K562 (cell line): ENCODE measurements at regions not wholly inside any gene's neighbourhood (a gene's known extent, or its start where the extent isn't known, plus 50 kb on each side); places are given as distances from the start of the nearest gene placed in this dataset.

ENCODE experiments used
- ATAC-seq: fragments of 200-7000 bp; cut with Tn5 transposase; 3 replicates; pipeline ENCODE4 v1.9.1; 2020; ENCODE audit warnings: moderate library complexity
- BruUV-seq: library from RNA; stranded (reverse); fragments of 400-500 nt; replicated peaks from 2 replicates; lab custom pipeline; 2021; lab: Mats Ljungman, UMichigan
- CTCF ChIA-PET: fragments of 300-600 bp; formaldehyde crosslinking; extraction: SDS; loops from one replicate; lab custom pipeline; 2021; ENCODE audit warnings: low intra/inter-chr PET ratio; lab: Yijun Ruan, JAX
- POLR2A ChIA-PET: fragments of 300-600, 350-650 bp; sonication (Branson Sonifier 250); formaldehyde crosslinking; extraction: SDS; loops from one replicate; lab custom pipeline; 2021; ENCODE audit warnings: antibody characterized with exemption, inconsistent platforms; lab: Yijun Ruan, JAX
- DNase-seq, 4 experiments: peaks; one replicate each; pipeline versions ENCODE4 v3.0.0 to v3.0.0-alpha.2; 2011 to 2018; ENCODE audit warnings: low spot score in 3 of 4, mixed read lengths in 3 of 4; ENCODE audit errors: extremely low read depth in 1 of 4
- FAIRE-seq: peaks from 2 replicates; lab custom pipeline; 2011; peaks lifted over from hg19 to GRCh38; lab: Jason Lieb, UNC
- H2AFZ ChIP-seq: 2 replicates; pipeline ENCODE4 v1.6.0; 2011; ENCODE audit warnings: low read depth, low read length, control low read depth, inconsistent platforms
- H3K27ac ChIP-seq: fragments of 200-600 bp; 3 replicates; pipeline ENCODE4 v1.8.0; 2011; ENCODE audit warnings: low read depth, mild to moderate bottlenecking, control low read depth, inconsistent platforms, low read length, moderate library complexity, mixed read lengths; ENCODE audit errors: extremely low read depth
- H3K27me3 ChIP-seq, 2 experiments: fragments of 300-600 bp in 1 of 2; 2 replicates in 1 of 2; 3 replicates in 1 of 2; pipeline versions ENCODE4 v1.6.0 to v1.8.0; 2011; ENCODE audit warnings: inconsistent platforms in 2 of 2, low read length in 2 of 2, mild to moderate bottlenecking in 1 of 2, mixed read lengths in 1 of 2, moderate library complexity in 1 of 2; ENCODE audit not compliant: control insufficient read depth in 2 of 2, insufficient read depth in 2 of 2
- H3K36me3 ChIP-seq: fragments of 300-600 bp; 3 replicates; pipeline ENCODE4 v1.8.0; 2011; ENCODE audit warnings: mild to moderate bottlenecking, low read length, inconsistent platforms; ENCODE audit not compliant: control insufficient read depth, insufficient read depth
- H3K4me1 ChIP-seq, 2 experiments: fragments of 200-600 bp in 1 of 2; replicated peaks in 1 of 2; 2 replicates in 1 of 2; 3 replicates in 1 of 2; pipeline versions ENCODE4 v1.5.1 to v1.8.0; 2011; ENCODE audit warnings: inconsistent platforms in 2 of 2, low read length in 2 of 2, mild to moderate bottlenecking in 1 of 2, mixed read lengths in 1 of 2, moderate library complexity in 1 of 2; ENCODE audit not compliant: control insufficient read depth in 2 of 2, insufficient read depth in 2 of 2
- H3K4me2 ChIP-seq: 2 replicates; pipeline ENCODE4 v1.6.1; 2011; ENCODE audit warnings: low read length, control low read depth, inconsistent platforms, mixed read lengths; ENCODE audit not compliant: insufficient read depth
- H3K4me3 ChIP-seq: fragments of 200-600 bp; sonication (generic), shearing (Covaris generic); 2 replicates; pipeline ENCODE4 v1.5.1; 2016; ENCODE audit warnings: control low read depth, inconsistent platforms
- H3K79me2 ChIP-seq: fragments of 200-600 bp; 3 replicates; pipeline ENCODE4 v1.8.0; 2011; ENCODE audit warnings: low read length, inconsistent platforms; ENCODE audit not compliant: control insufficient read depth, insufficient read depth
- H3K9ac ChIP-seq, 2 experiments: 2 replicates each; pipeline versions ENCODE4 v1.6.0 to v1.6.1; 2011; ENCODE audit warnings: low read depth in 2 of 2, low read length in 2 of 2, control low read depth in 1 of 2, inconsistent platforms in 1 of 2, mild to moderate bottlenecking in 1 of 2, mixed read lengths in 1 of 2; ENCODE audit not compliant: insufficient read depth in 1 of 2
- H3K9me1 ChIP-seq: one replicate; pipeline ENCODE4 v1.6.0; 2011; ENCODE audit warnings: inconsistent platforms, mild to moderate bottlenecking, low read length, moderate library complexity; ENCODE audit not compliant: control insufficient read depth, insufficient read depth
- H3K9me3 ChIP-seq: replicated peaks from 2 replicates; pipeline ENCODE4 v1.5.1; 2011; ENCODE audit warnings: low read depth, low read length, inconsistent platforms; ENCODE audit not compliant: control insufficient read depth, insufficient read depth
- H4K20me1 ChIP-seq: replicated peaks from 2 replicates; pipeline ENCODE4 v1.6.1; 2011; ENCODE audit warnings: low read length, inconsistent platforms, mixed read lengths; ENCODE audit not compliant: control insufficient read depth, insufficient read depth
- ERF ChIP-seq: fragments of 450-650 bp; formaldehyde crosslinking; IDR thresholded peaks from 2 replicates; pipeline ENCODE4 v1.4.0; 2020; ENCODE audit warnings: mild to moderate bottlenecking, mixed read lengths
- HNRNPK ChIP-seq: fragments of 200-400 bp; formaldehyde crosslinking; IDR thresholded peaks from one replicate; pipeline ENCODE4 v1.6.1; 2018; ENCODE audit warnings: mild to moderate bottlenecking, low read depth, low read length; ENCODE audit not compliant: poor library complexity, severe bottlenecking
- MAFK ChIP-seq: IDR thresholded peaks from 2 replicates; pipeline ENCODE4 v1.6.1; 2011; ENCODE audit warnings: low read length, improper control_type of control experiment
- PHTF2 ChIP-seq: fragments of 250-450 bp; sonication (Bioruptor Pico); IDR thresholded peaks from 2 replicates; pipeline ENCODE4 v1.5.0; 2021; ENCODE audit warnings: mild to moderate bottlenecking
- ZNF707 ChIP-seq: fragments of 250-450 bp; sonication (Bioruptor Pico); conservative IDR thresholded peaks from 2 replicates; pipeline ENCODE4 v1.8.0; 2022; ENCODE audit warnings: inconsistent platforms, mild to moderate bottlenecking, moderate library complexity
- WGBS: fragments of 100-300 bp; shearing (Covaris generic); methylation state at CpG from one replicate; pipeline ENCODE4 v1.1.6; 2016; ENCODE audit warnings: low coverage, mixed read lengths; ENCODE audit not compliant: insufficient coverage; ENCODE audit errors: missing lambda C conversion rate; 5-methylcytosine and 5-hydroxymethylcytosine counted together
- in situ Hi-C: fragments of 300-500 bp; cut with MboI; formaldehyde crosslinking; loops from 4 replicates; pipeline ENCODE4 v1.15.0; 2018; ENCODE audit warnings: inconsistent platforms, mixed read lengths
- intact Hi-C: fragments of 100-400 bp; cut with micrococcal nuclease; formaldehyde crosslinking; loops from 2 replicates; pipeline ENCODE4 v1.14.2; 2022
- TF ChIP-seq, protein P1 (sequence below), 3 experiments: fragments of 200-800 bp in 1 of 3; sonication (Bioruptor generic) in 1 of 3; sonication (generic) in 1 of 3; formaldehyde crosslinking in 1 of 3; IDR thresholded peaks; 2 replicates each; pipeline versions ENCODE4 v1.6.1 to v1.8.0; 2016 to 2022; ENCODE audit warnings: mild to moderate bottlenecking in 2 of 3, missing compliant biosample characterization in 2 of 3, missing genetic modification characterization in 2 of 3, missing genetic modification reagents in 1 of 3

DNA sequence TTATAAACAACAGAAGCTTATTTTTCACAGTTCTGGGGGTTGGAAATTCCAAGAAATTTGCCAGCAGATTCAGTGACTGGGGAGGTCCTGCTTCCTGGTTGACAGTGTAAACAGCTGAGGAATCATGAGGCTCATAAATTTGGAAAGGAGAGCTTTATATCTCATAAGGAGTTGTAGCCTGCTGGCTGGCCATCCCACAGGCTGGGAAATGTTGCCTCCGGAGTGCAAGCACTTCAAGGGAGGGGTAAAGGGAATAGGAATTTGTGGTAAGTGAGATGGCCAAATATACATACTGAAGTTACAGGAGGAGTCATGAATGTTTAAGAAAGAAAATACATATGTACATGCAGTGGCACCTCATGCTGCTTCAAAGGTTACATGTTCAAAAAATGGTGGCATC is 217.2 kb upstream of the CBLB start:
- Histone ChIP-seq H3K27ac (no peak overlapping the region), H3K79me2 (no peaks in the 10 kb centered on the region), H3K9me3 (no peaks in the 10 kb centered on the region), H3K9me1 (no peaks in the 10 kb centered on the region), H3K4me1 (no peaks in the 10 kb centered on the region; a peak in 1 of 5 replicates), H3K4me3 (no peak overlapping the region), H4K20me1 (no peaks in the 10 kb centered on the region), H3K4me2 (no peak overlapping the region), H2AFZ (peak overlapping the region; percentile 45; the same call in 1 of the 2 replicates), H3K9ac (no peak overlapping the region), H3K36me3 (no peaks in the 10 kb centered on the region), H3K27me3 (no peaks in the 10 kb centered on the region)
- FAIRE-seq (no peak), DNase-seq (no peak), ATAC-seq (no peak)
- intact Hi-C loops (no loop called here), in situ Hi-C loops (no loop called here)
- POLR2A ChIA-PET: no interaction called here
- BruUV-seq: no TSS peak
- CTCF ChIA-PET: no interaction called here
- WGBS: 33% methylated on average over 1 of the region's 1 CpG
- TF ChIP-seq, protein P1, sequence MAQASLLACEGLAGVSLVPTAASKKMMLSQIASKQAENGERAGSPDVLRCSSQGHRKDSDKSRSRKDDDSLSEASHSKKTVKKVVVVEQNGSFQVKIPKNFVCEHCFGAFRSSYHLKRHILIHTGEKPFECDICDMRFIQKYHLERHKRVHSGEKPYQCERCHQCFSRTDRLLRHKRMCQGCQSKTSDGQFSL (CRISPR knock-in tag; IDR thresholded peaks at IDR 0.05): no peak
- TF ChIP-seq, protein P1 (tag; IDR thresholded peaks at IDR 0.05): no peak
- TF ChIP-seq MAFK: no peak
- no peak for TF ChIP-seq PHTF2 (CRISPR knock-in tag)
- no peak for TF ChIP-seq ZNF707 (CRISPR knock-in tag)
- TF ChIP-seq HNRNPK: no peak
- TF ChIP-seq ERF: no peak
